ENCODE measurements at regions not wholly inside any gene's neighbourhood (a gene's known extent, or its start where the extent isn't known, plus 50 kb on each side); places are given as distances from the start of the nearest gene placed in this dataset.

- DNase-seq (no peak), ATAC-seq (no peak)
- Histone ChIP-seq H3K27ac (no peak overlapping the region), H3K4me3 (no peak overlapping the region), H3K27me3 (no peaks in the 10 kb centered on the region), H3K36me3 (replicated peaks in 1 of 2; ENCODE audit: insufficient read depth in 1 of 2, low read depth in 2 of 2) (no peaks in the 10 kb centered on the region), H3K9me3 (no peaks in the 10 kb centered on the region), H3K4me1 (peaks cover 43% of the 10 kb centered on the region)
- 81 to 100% methylated on average over 1 to 5 of the region's 5 CpGs for WGBS, 2 donors
- intact Hi-C loops (cut with DNase I), result no loop called here
- TF ChIP-seq CTCF (IDR thresholded peaks at IDR 0.05) (no peak), POLR2A (IDR thresholded peaks at IDR 0.05) (no peak)
Observed at GRCh38 chr16:85363427-85363826, 249.7 kb upstream of the GSE1 start.

DNA sequence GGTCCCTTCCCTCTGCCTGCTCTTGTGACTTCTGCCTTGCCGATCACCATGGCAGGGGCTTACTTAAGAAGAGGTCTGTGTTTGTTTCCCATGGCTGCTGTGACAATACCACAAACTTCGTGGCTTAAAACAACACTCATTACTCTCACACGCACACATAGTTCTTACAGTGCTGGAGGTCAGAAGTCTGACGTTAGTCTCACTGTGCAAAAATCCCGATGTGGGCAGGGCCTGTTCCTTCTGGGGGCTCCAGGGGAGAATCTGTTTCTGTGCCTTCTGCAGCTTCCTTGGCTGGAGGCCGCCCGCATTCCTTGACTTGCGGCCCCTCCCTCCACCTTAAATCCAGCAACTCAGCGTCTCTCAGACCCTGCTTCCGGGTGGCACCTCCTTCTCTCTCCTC lies 249.2 kb upstream of the GSE1 start:
- TF ChIP-seq POLR2A (IDR thresholded peaks at IDR 0.05), result no peak
- TF ChIP-seq CTCF (IDR thresholded peaks at IDR 0.05), result no peak
- Histone ChIP-seq H3K27me3 (no peaks in the 10 kb centered on the region), H3K27ac (no peak overlapping the region), H3K4me3 (no peak overlapping the region), H3K36me3 (replicated peaks in 1 of 2; ENCODE audit: insufficient read depth in 1 of 2, low read depth in 2 of 2) (no peaks in the 10 kb centered on the region), H3K4me1 (peaks cover 38% of the 10 kb centered on the region), H3K9me3 (no peaks in the 10 kb centered on the region)
- WGBS, 2 donors, result 73 to 88% methylated on average over 10 of the region's 10 CpGs
- intact Hi-C loops (cut with DNase I), result no loop called here
- no peak for DNase-seq
- no peak for ATAC-seq

DNA sequence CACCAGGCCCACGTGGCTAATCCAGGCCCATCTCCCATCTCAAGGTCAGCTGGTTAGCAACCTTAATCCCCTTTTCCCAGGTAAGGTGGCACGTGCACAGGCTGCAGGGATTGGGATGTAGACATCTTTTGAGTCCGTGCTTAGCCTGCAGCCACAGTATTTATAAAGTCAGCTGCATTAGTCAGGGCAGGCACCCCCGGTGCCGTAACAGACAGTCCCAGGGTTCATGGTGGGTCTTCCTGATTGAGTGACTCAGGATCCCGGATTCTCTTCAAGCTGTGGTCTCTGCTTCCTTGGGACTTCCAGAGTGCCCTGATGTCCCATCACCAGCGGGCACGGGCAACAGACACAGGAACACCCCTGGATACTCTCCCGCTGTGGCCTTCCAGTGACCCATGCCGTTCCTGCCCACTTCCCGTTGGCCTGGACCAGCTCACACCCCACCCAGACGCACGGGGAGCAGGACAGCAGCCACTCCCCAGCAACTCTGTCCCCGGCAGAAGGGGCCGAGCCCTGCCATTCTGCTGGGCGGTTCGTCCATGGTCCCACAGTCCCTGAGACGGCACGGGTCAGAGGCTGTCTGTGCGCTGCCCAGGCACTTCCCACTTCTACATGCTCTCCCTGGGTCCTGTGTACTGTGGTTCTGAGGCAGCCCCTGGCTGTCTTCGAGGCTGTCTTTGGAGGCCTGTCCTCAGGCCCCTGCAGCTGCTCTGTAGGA lies 248.6 kb upstream of the GSE1 start:
- no peak for ATAC-seq
- intact Hi-C loops (cut with DNase I), result no loop called here
- H3K9me3 ChIP-seq, result no peaks in the 10 kb centered on the region
- no peak for DNase-seq
- H3K27me3 ChIP-seq, result no peaks in the 10 kb centered on the region
- TF ChIP-seq POLR2A (IDR thresholded peaks at IDR 0.05) (no peak), CTCF (IDR thresholded peaks at IDR 0.05) (no peak)
- no peaks in the 10 kb centered on the region for H3K36me3 ChIP-seq (replicated peaks in 1 of 2; ENCODE audit: insufficient read depth in 1 of 2, low read depth in 2 of 2)
- H3K27ac ChIP-seq, result no peak overlapping the region
- H3K4me3 ChIP-seq, result no peak overlapping the region
- H3K4me1 ChIP-seq, result peaks cover 32% of the 10 kb centered on the region
- 84 to 91% methylated on average over 9 to 21 of the region's 21 CpGs for WGBS, 2 donors

DNA sequence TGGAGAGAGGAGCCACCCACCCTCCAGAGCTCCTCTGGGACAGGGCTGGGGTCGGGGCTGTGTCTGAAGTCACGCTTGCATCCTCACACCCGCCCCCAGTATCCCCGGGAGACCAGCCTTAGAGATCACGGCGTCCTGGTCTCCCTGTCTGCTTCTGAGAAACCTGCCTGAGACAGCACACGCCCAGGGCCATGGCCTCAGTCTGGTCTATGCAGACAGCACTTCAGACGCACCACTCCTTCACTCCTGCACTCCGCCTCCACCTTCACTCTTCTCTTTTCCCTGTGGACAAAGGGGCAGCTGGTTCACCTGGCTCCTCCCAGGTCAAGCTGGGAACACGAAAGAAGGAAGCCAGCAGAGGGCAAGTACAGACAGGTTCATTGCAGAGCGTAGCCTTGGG lies 248.0 kb upstream of the GSE1 start:
- TF ChIP-seq CTCF (IDR thresholded peaks at IDR 0.05) (no peak), POLR2A (IDR thresholded peaks at IDR 0.05) (no peak)
- DNase-seq (no peak), ATAC-seq (no peak)
- Histone ChIP-seq H3K9me3 (no peaks in the 10 kb centered on the region), H3K27me3 (no peaks in the 10 kb centered on the region), H3K27ac (no peak overlapping the region), H3K4me1 (peaks cover 32% of the 10 kb centered on the region), H3K4me3 (no peak overlapping the region), H3K36me3 (replicated peaks in 1 of 2; ENCODE audit: insufficient read depth in 1 of 2, low read depth in 2 of 2) (no peaks in the 10 kb centered on the region)
- intact Hi-C loops (cut with DNase I), result no loop called here
- WGBS, 2 donors, result 85 to 95% methylated on average over 5 to 11 of the region's 11 CpGs

All from body of pancreas (tissue), 4 donors.